ENCODE measurements at regions not wholly inside any gene's neighbourhood (a gene's known extent, or its start where the extent isn't known, plus 50 kb on each side); places are given as distances from the start of the nearest gene placed in this dataset.

DNA sequence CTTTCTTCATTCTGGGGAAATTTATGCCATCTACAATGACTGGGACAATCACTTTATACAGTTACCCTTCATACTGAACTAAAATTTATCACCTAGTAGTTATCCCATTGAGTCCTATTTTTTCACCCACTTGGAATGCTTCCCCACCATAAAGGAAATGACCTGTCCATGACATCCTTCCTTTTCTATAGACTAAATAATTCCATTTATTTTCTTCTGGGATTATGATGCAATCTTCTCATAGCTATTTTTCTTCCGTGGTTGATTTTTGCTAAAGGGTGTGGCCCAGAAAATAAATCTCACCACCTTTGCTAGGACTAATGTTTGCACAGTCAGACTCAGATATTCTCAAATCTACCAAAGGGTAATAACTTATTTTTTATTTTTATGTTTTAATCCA, 186.1 kb upstream of the NRXN1 start:
- Histone ChIP-seq H3K9me3 (0 out of 3 replicates have a peak, but pooled peaks cover under 1% of the 10 kb centered on the region), H3K4me3 (no peak overlapping the region), H3K4me1 (no peaks in the 10 kb centered on the region), H3K4me2 (no peak overlapping the region), H3K27ac (no peak overlapping the region)
- CTCF ChIA-PET: no interaction called here
- DNase-seq (ENCODE audit: low read depth in 1 of 2, low spot score in 1 of 2): no peak
- 15% methylated on average over 1 of the region's 1 CpG for WGBS (ENCODE audit: missing lambda C conversion rate)
- ATAC-seq: no peak
- FAIRE-seq: no peak
- TF ChIP-seq EP300 (IDR thresholded peaks at IDR 0.05): no peak
- TF ChIP-seq, protein P1, sequence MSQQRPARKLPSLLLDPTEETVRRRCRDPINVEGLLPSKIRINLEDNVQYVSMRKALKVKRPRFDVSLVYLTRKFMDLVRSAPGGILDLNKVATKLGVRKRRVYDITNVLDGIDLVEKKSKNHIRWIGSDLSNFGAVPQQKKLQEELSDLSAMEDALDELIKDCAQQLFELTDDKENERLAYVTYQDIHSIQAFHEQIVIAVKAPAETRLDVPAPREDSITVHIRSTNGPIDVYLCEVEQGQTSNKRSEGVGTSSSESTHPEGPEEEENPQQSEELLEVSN (IDR thresholded peaks at IDR 0.05; ENCODE audit: borderline replicate concordance, low read depth): no peak
- TF ChIP-seq, protein P2, sequence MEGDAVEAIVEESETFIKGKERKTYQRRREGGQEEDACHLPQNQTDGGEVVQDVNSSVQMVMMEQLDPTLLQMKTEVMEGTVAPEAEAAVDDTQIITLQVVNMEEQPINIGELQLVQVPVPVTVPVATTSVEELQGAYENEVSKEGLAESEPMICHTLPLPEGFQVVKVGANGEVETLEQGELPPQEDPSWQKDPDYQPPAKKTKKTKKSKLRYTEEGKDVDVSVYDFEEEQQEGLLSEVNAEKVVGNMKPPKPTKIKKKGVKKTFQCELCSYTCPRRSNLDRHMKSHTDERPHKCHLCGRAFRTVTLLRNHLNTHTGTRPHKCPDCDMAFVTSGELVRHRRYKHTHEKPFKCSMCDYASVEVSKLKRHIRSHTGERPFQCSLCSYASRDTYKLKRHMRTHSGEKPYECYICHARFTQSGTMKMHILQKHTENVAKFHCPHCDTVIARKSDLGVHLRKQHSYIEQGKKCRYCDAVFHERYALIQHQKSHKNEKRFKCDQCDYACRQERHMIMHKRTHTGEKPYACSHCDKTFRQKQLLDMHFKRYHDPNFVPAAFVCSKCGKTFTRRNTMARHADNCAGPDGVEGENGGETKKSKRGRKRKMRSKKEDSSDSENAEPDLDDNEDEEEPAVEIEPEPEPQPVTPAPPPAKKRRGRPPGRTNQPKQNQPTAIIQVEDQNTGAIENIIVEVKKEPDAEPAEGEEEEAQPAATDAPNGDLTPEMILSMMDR (IDR thresholded peaks at IDR 0.05): no peak
- TF ChIP-seq HDAC2 (IDR thresholded peaks at IDR 0.05): no peak
- TF ChIP-seq CEBPB (IDR thresholded peaks at IDR 0.05): no peak
- TF ChIP-seq MYC (IDR thresholded peaks at IDR 0.05; ENCODE audit: borderline replicate concordance, low read length): no peak
- TF ChIP-seq CBX2 (IDR thresholded peaks at IDR 0.05; ENCODE audit: borderline replicate concordance, low read depth): no peak
- TF ChIP-seq GATA3 (IDR thresholded peaks at IDR 0.05; ENCODE audit: borderline replicate concordance): no peak
- TF ChIP-seq, protein P3, sequence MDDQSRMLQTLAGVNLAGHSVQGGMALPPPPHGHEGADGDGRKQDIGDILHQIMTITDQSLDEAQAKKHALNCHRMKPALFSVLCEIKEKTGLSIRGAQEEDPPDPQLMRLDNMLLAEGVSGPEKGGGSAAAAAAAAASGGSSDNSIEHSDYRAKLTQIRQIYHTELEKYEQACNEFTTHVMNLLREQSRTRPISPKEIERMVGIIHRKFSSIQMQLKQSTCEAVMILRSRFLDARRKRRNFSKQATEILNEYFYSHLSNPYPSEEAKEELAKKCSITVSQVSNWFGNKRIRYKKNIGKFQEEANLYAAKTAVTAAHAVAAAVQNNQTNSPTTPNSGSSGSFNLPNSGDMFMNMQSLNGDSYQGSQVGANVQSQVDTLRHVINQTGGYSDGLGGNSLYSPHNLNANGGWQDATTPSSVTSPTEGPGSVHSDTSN (IDR thresholded peaks at IDR 0.05): no peak
- no peak for TF ChIP-seq ZC3H11A (IDR thresholded peaks at IDR 0.05)
- TF ChIP-seq RCOR1 (IDR thresholded peaks at IDR 0.05; ENCODE audit: low read depth, low read length): no peak
- POLR2A ChIA-PET: no interaction called here

DNA sequence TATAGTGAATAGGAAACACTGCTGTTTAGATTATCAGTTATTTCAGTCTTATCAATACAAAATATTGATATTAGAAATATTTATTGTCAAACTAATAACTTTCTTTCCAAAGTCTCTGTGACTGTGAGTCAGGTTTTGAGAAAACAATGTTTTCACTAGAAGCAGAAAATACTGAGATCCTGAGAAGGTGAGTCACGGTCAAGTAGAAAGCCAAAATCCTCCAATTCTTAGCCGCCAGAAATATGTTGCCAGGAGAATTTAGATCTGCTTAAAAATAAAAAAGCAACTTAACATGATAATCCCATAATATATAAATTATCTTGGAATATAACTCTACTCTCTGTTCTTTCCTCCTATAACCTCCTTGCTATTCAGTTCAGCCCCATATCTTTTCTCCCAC, 181.9 kb upstream of the NRXN1 start:
- DNase-seq (ENCODE audit: low read depth in 1 of 2, low spot score in 1 of 2): no peak
- POLR2A ChIA-PET: no interaction called here
- Histone ChIP-seq H3K9me3 (no peaks in the 10 kb centered on the region; the same call in 2 of the 3 replicates), H3K4me3 (no peak overlapping the region), H3K27ac (no peak overlapping the region), H3K4me2 (no peak overlapping the region), H3K4me1 (no peaks in the 10 kb centered on the region)
- FAIRE-seq: no peak
- 38% methylated on average over 2 of the region's 2 CpGs for WGBS (ENCODE audit: missing lambda C conversion rate)
- TF ChIP-seq EP300 (IDR thresholded peaks at IDR 0.05) (no peak), POLR2A (IDR thresholded peaks at IDR 0.05; ENCODE audit: low read length) (no peak), ZNF302 (CRISPR knock-in tag; IDR thresholded peaks at IDR 0.05) (no peak), CEBPB (IDR thresholded peaks at IDR 0.05) (no peak), ZSCAN20 (CRISPR knock-in tag; IDR thresholded peaks at IDR 0.05) (no peak)
- TF ChIP-seq, protein P2 (IDR thresholded peaks at IDR 0.05): no peak
- TF ChIP-seq, protein P4, sequence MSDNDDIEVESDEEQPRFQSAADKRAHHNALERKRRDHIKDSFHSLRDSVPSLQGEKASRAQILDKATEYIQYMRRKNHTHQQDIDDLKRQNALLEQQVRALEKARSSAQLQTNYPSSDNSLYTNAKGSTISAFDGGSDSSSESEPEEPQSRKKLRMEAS (IDR thresholded peaks at IDR 0.05): no peak
- no peak for ATAC-seq
- CTCF ChIA-PET: no interaction called here

DNA sequence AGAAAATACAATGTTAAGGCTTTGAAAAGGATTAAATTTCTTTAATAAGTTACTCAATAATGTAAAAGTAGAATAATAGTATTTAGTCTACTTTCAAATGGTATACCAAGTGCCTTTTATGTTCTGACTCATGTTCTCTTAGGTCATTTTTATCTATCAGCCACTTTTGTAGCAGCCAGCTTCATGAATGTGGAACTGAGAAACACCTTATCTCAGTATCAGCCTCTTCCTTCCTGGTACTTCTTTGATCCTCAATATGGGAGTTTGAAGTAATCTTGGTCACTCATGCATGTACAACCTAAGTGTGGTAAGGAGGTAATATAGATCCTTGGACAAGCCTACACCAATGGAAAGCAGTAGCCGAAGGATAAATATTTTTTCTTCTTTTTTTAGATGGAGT, 180.4 kb upstream of the NRXN1 start:
- DNase-seq (ENCODE audit: low read depth in 1 of 2, low spot score in 1 of 2): no peak
- no peak overlapping the region for H3K4me2 ChIP-seq
- H3K9me3 ChIP-seq: no peaks in the 10 kb centered on the region; the same call in 2 of the 3 replicates
- FAIRE-seq: no peak
- no peak overlapping the region for H3K27ac ChIP-seq
- H3K4me1 ChIP-seq: no peaks in the 10 kb centered on the region
- no peak overlapping the region for H3K4me3 ChIP-seq
- no peak for ATAC-seq
- POLR2A ChIA-PET: no interaction called here
- CTCF ChIA-PET: no interaction called here
- no peak for TF ChIP-seq RNF2 (IDR thresholded peaks at IDR 0.05; ENCODE audit: borderline replicate concordance, low read depth)
- TF ChIP-seq HOXB13 (CRISPR knock-in tag; IDR thresholded peaks at IDR 0.05; ENCODE audit: low read depth): no peak
- TF ChIP-seq CHD4 (IDR thresholded peaks at IDR 0.05; ENCODE audit: borderline replicate concordance): no peak
- TF ChIP-seq, protein P2 (IDR thresholded peaks at IDR 0.05): no peak
- no peak for TF ChIP-seq KDM1A (IDR thresholded peaks at IDR 0.05; ENCODE audit: low read depth)
- no peak for TF ChIP-seq CHD2 (IDR thresholded peaks at IDR 0.05; ENCODE audit: low read length, partially characterized antibody)
- TF ChIP-seq SMC3 (IDR thresholded peaks at IDR 0.05): no peak
- TF ChIP-seq ZFP36 (IDR thresholded peaks at IDR 0.05; ENCODE audit: borderline replicate concordance, partially characterized antibody): no peak
- no peak for TF ChIP-seq HEYL (CRISPR knock-in tag; IDR thresholded peaks at IDR 0.05)
- TF ChIP-seq, protein P5, sequence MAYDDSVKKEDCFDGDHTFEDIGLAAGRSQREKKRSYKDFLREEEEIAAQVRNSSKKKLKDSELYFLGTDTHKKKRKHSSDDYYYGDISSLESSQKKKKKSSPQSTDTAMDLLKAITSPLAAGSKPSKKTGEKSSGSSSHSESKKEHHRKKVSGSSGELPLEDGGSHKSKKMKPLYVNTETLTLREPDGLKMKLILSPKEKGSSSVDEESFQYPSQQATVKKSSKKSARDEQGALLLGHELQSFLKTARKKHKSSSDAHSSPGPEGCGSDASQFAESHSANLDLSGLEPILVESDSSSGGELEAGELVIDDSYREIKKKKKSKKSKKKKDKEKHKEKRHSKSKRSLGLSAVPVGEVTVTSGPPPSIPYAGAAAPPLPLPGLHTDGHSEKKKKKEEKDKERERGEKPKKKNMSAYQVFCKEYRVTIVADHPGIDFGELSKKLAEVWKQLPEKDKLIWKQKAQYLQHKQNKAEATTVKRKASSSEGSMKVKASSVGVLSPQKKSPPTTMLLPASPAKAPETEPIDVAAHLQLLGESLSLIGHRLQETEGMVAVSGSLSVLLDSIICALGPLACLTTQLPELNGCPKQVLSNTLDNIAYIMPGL (CRISPR knock-in tag; IDR thresholded peaks at IDR 0.05; ENCODE audit: borderline replicate concordance): no peak
- TF ChIP-seq HOXB5 (CRISPR knock-in tag; IDR thresholded peaks at IDR 0.05): no peak
- no peak for TF ChIP-seq KDM5A (IDR thresholded peaks at IDR 0.05)
- WGBS (ENCODE audit: missing lambda C conversion rate): 18% methylated on average over 1 of the region's 1 CpG

Data from A549 (cell line).